Heart left ventricle (tissue), 16 donors: ENCODE measurements at regions not wholly inside any gene's neighbourhood (a gene's known extent, or its start where the extent isn't known, plus 50 kb on each side); places are given as distances from the start of the nearest gene placed in this dataset.

Experiments used
- ATAC-seq, 4 donors: fragments of 200-7000 bp; cut with Tn5 transposase; one replicate each; pipeline ENCODE4 v1.9.1; 2020 to 2022; ENCODE audit warnings: moderate library complexity in 4 of 4, mild to moderate bottlenecking in 3 of 4, moderate number of reproducible peaks in 1 of 4
- DNase-seq, 5 donors: peaks; one replicate each; pipeline ENCODE4 v3.0.0-alpha.2; 2020
- H3K27ac ChIP-seq, 12 donors: fragments of 200-600 bp; sonication (generic) in 4 of 12; one replicate each; pipeline versions ENCODE4 v1.5.0 to v1.8.0; 2016 to 2022; ENCODE audit warnings: mild to moderate bottlenecking in 2 of 12
- H3K27me3 ChIP-seq, 9 donors: fragments of 200-600 bp; sonication (generic) in 2 of 9; one replicate each; pipeline versions ENCODE4 v1.5.1 to v1.8.0; 2016 to 2022; ENCODE audit warnings: mild to moderate bottlenecking in 3 of 9
- H3K36me3 ChIP-seq, 9 donors: fragments of 200-600 bp; sonication (generic) in 2 of 9; one replicate each; pipeline versions ENCODE4 v1.5.0 to v1.8.0; 2018 to 2022; ENCODE audit warnings: mild to moderate bottlenecking in 2 of 9
- H3K4me1 ChIP-seq, 12 donors: fragments of 200-600 bp; sonication (generic) in 4 of 12; one replicate each; pipeline versions ENCODE4 v1.5.0 to v1.8.0; 2016 to 2022; ENCODE audit warnings: mild to moderate bottlenecking in 3 of 12
- H3K4me3 ChIP-seq, 12 donors: fragments of 200-600 bp; sonication (generic) in 4 of 12; one replicate each; pipeline versions ENCODE4 v1.5.0 to v1.8.0; 2017 to 2022; ENCODE audit warnings: mild to moderate bottlenecking in 9 of 12, moderate library complexity in 4 of 12
- H3K9me3 ChIP-seq, 12 donors: fragments of 200-600 bp; sonication (generic) in 4 of 12; one replicate each; pipeline versions ENCODE4 v1.5.0 to v1.8.0; 2016 to 2022; ENCODE audit warnings: mild to moderate bottlenecking in 1 of 12
- CTCF ChIP-seq, 12 donors: fragments of 200-600 bp; sonication (generic) in 4 of 12; IDR thresholded peaks; one replicate each; pipeline versions ENCODE4 v1.5.0 to v1.8.0; 2018 to 2022; ENCODE audit warnings: antibody characterized with exemption in 12 of 12, mild to moderate bottlenecking in 5 of 12
- POLR2A ChIP-seq, 2 donors: fragments of 450-650 bp; IDR thresholded peaks; one replicate each; pipeline ENCODE4 v1.6.1; 2017; ENCODE audit warnings: antibody characterized with exemption in 2 of 2, mild to moderate bottlenecking in 2 of 2, moderate library complexity in 2 of 2
- WGBS, 4 donors: extraction: QIAGEN DNeasy Blood & Tissue Kit in 2 of 4; methylation state at CpG; one replicate each; pipeline versions ENCODE4 v1.1.5 to v1.1.7; 2013 to 2018; 5-methylcytosine and 5-hydroxymethylcytosine counted together
- intact Hi-C, 10 donors: fragments of 100-400 bp; cut with DNase I; formaldehyde crosslinking; loops; one replicate each; pipeline versions ENCODE4 v1.11.1 to v1.14.2; 2022
- donor health status: ischemic (EF 13 %, LVEDD 7.1; RV severe dilation, severe dysfunction).
- donor health status: healthy with polysubstance abuse.
- donor health status: DM: no; HTN: yes; CAD: no.
- donor health status: DM: no; HTN: no; CAD: no.
- donor health status: ischemic (EF 25% LVEDD 6.9; RV normal size, moderate dysfunction).
- donor health status: ischemic (EF 25% LVEDD 5.7; RV mildly dilated, moderate dysfunction).
- donor health status: healthy.
- donor health status: DM: yes; HTN: yes; CAD: no.
- donor health status: ischemic (EF 35%, LVEDD 5.7; RV mildly dilated, moderate dysfunction).
- donor health status: nonischemic (EF 11% LVEDD 7.7; RV severe dilation, severe dysfunction).
- donor health status: DM: yes; HTN: yes; CAD: no.
- donor health status: PGD.
- donor health status: ischemic (EF 29% LVEDD 5.4; RV normal size, mild dysfunction).
- donor health status: nonischemic (EF 23%, LVEDD 6.1; RV moderate dilation, normal function).

DNA sequence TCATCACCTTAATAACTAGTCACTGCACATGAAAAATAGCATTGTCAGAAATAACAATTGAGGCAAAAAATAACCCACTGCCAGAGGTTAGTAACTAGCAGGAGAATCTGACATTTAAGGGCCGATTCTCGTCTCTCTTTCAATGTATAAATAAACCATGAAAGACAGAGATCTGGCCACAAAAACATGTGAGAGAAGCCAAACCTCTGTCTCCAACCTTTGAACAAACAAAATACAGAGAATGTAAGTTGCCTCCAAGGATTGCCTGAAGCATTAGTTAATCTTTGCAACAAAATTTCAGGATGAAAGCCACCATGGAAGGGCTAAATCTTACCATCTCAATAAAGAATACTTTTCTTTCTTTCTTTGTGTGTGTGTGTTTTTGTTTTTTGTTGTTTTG is 257.4 kb upstream of the TMTC1 start:
- intact Hi-C loops: no loop called here
- Histone ChIP-seq H3K4me1 (no peaks in the 10 kb centered on the region), H3K9me3 (no peaks in the 10 kb centered on the region), H3K27ac (no peak overlapping the region), H3K4me3 (no peak overlapping the region), H3K27me3 (no peaks in the 10 kb centered on the region), H3K36me3 (no peaks in the 10 kb centered on the region)
- DNase-seq (no peak), ATAC-seq (no peak)
- WGBS, 4 donors: 59 to 79% (median 73%) methylated on average over 2 of the region's 2 CpGs
- TF ChIP-seq POLR2A (IDR thresholded peaks at IDR 0.05) (no peak), CTCF (IDR thresholded peaks at IDR 0.05) (no peak)

DNA sequence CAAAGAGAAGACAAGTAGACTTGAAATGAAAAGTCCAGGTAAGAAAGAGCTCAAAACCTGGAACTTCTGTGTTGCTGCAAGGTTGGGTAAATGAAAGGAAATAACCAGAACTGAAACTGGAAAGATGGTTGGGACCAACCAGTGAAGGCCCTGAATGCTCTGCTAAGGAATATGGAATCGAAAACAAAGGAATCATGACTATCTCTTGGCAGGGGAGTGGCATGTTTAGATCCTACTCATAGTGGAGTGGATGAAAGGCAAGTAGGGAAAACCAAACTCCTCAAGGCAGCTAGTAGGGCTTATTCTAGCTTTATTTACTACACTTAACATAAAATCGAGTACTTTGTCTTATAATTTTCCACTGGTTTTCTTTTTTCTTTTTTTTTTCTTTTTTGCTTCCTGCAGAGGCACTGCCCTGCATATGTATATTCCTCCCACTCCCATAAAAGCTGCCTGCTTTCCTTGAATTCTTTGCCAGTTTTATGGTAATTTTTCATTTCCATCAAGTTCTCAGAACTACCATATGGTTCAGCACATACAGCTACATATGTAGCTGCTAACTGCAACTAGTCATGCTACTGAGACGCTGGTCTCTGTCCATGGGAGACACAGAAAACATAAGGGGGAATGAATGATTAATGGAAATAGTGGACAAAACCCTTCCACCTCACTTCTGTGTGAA is 247.1 kb upstream of the TMTC1 start:
- TF ChIP-seq POLR2A (IDR thresholded peaks at IDR 0.05): no peak
- no peak for TF ChIP-seq CTCF (IDR thresholded peaks at IDR 0.05)
- Histone ChIP-seq H3K9me3 (peaks cover 0 to 9% (median 0%) of the 10 kb centered on the region in 12 donors), H3K4me1 (no peaks in the 10 kb centered on the region), H3K36me3 (no peaks in the 10 kb centered on the region), H3K4me3 (no peak overlapping the region), H3K27me3 (no peaks in the 10 kb centered on the region), H3K27ac (no peak overlapping the region)
- DNase-seq (no peak), ATAC-seq (no peak)
- intact Hi-C loops: no loop called here
- WGBS, 4 donors: 74 to 87% (median 78%) methylated on average over 3 of the region's 3 CpGs

DNA sequence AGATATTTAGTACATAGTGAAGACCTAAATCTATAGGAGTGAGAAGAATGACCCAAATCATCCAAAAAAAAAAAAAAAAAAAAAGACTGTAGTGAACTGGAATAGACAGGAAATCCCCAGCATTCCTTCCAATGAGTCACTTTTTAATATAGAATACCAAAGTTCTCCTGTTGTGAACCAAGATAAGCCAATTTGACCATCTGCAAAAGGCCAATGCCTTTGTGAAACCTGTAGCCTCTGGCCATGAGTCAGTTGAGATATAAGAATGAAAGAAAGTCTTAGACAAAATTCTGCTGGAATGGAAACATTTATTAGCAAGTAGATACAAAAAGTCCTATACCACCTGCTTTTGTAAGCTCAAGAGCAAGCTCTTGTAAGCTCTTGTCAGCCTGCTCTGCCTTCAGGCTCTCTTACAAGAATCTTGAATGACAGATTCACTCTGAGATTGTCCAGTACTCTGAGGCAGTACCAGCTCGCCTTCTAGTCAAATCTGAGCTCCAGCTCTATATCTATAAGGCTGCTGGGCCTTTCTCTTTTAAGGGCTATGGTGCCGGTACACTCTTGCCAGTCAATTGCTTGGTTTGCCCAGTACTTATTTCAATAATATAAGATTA is 243.0 kb upstream of the TMTC1 start:
- Histone ChIP-seq H3K9me3 (peaks cover 0 to 5% (median 0%) of the 10 kb centered on the region in 12 donors), H3K36me3 (no peaks in the 10 kb centered on the region), H3K27me3 (no peaks in the 10 kb centered on the region), H3K27ac (no peak overlapping the region), H3K4me3 (no peak overlapping the region), H3K4me1 (no peaks in the 10 kb centered on the region)
- ATAC-seq: no peak
- TF ChIP-seq CTCF (IDR thresholded peaks at IDR 0.05) (no peak), POLR2A (IDR thresholded peaks at IDR 0.05) (no peak)
- WGBS, 4 donors: 76 to 95% (median 81%) methylated on average over 2 of the region's 2 CpGs
- intact Hi-C loops: no loop called here
- DNase-seq: no peak

- no peaks in the 10 kb centered on the region for H3K4me1 ChIP-seq
- H3K9me3 ChIP-seq: peaks cover 0 to 5% (median 0%) of the 10 kb centered on the region in 12 donors
- H3K27me3 ChIP-seq: no peaks in the 10 kb centered on the region
- no peak overlapping the region for H3K4me3 ChIP-seq
- H3K27ac ChIP-seq: no peak overlapping the region
- intact Hi-C loops: no loop called here
- H3K36me3 ChIP-seq: no peaks in the 10 kb centered on the region
- TF ChIP-seq POLR2A (IDR thresholded peaks at IDR 0.05) (no peak), CTCF (IDR thresholded peaks at IDR 0.05) (no peak)
- DNase-seq (no peak), ATAC-seq (no peak)
These were observed 241.6 kb upstream of the TMTC1 start for GRCh38 chr12:30025317-30025716.
